ENCODE measurements at regions not wholly inside any gene's neighbourhood (a gene's known extent, or its start where the extent isn't known, plus 50 kb on each side); places are given as distances from the start of the nearest gene placed in this dataset.

DNA sequence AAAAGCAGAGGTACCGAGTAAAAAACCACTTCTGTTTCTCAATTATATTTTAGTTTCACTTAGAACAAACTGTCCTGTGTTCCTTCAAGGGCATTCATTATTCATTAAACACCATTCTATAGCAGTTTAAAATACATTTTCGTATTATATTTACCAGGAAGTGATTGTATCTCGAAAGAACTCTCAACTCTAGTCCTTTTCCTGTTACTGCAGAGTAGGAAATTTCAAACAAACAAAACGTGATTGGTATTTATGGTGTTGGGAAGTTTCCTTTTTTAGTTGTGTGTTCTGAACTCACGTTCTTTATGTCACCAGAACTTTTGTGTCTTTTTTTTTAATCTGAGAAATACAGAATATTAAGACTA lies 139.5 kb upstream of the BTBD3 start:
- DNase-seq (ENCODE audit: low spot score) = no peak

DNA sequence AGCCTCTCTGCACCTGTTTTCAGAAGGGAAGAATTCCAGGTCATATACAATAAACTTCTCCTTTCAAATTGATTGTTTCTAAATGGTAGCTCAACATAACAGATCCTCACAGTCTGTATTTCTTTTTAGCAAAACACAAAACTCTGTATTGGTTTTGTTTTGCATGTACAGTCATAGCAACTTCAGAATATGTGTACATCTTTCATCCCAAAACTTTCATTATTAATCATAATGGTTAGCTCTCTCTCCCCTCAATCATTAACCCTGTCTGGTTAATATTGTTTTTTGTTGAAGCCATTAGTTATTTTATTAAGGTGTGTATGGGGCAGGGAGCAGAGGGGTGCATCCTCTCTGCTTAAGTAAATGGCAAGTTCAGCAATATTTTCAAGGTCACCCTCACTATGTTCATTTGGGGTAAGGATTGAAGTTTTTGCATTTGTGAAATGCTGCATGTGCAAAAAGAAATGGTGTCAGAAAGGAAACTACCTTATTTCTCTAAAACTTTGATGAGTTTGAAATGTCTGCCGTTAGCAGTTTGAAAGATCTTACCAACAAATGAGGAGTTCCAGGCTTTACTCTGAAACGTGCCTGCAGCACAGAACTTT lies 136.8 kb upstream of the BTBD3 start:
- DNase-seq (ENCODE audit: low spot score) = no peak

DNA sequence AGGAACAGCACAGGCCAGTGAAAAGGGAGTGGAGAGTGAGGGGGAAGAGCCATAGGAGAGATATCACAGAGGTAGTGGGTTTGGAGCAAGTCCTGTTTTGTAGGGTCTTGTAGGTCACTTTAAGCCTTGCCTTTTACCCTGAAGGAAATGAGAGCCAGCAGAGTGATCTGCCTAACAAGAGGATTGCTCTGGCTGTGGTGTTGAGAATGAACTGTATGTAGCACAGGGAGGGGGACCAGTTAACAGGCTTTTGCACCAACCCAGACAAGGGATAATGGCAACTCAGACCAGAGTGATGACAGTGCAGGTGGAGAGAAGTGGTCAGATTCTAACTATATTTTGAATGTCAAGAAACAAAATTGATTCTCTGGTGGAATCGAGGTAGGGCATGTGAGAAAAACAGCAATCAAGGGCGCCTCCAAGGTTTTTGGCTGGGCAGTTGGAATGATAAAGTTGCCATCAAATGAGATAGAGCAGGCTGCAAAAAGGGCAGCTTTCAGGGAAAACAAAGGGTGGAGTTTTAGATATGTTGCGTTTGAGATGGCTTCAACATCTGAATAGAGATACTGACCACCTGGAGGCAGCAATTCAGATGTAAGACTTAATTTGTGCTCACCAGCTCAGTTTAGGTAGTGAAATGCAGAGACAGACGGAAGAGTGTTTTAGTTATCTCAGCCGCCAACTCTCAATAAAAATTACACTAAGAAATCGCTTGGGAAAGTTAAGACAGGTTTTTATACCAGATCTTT lies 134.4 kb upstream of the BTBD3 start:
- no peak for DNase-seq (ENCODE audit: low spot score)

DNA sequence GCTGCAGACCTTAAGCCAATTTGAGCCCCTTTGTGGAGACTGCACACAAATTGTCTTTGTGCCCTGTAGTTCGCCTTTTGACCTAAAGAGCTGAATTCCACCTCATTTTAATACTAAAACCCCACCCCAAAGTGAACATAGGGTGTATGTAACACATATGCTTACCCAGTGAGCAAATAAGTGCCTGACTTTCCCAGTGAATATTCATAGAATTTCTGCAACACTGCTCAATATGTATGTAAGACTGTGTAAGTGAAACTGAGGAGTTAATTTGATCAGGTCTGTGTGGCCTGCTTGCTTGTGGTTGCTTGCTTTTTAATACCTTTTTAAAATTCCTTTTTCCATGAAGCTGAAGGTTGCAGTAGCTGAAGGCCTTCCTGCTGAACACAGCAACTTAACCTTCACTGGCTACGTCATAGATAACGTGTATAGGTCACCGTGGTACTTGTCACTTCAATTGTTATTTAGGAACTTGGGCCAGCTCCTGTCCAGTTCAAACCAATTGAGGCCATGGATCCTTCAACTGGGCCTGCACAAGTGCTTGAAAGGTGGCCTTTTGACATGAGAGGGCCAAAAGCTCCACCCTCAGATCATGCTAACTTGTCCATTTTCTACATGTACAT lies 131.7 kb upstream of the BTBD3 start:
- no peak for DNase-seq (ENCODE audit: low spot score)

DNA sequence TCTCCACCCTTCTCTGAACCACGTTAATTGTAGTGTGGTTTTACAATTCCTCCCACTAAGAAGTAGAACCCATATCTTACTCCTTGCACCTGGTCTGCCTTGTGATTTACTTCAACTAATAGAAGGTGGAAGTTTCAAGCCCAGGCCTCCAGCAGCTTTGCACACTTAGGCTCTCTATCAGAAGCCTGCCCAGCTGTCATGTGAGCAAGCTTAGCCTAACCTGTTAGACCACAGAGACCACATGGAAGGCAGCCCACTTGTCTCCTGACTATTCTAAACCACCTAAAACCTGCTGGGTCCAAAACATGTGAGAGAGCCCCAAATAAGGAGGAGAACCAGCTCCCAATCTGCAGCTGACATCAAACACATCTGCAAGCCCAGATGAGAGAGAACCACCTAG lies 127.6 kb upstream of the BTBD3 start:
- DNase-seq (ENCODE audit: low spot score) = no peak

DNA sequence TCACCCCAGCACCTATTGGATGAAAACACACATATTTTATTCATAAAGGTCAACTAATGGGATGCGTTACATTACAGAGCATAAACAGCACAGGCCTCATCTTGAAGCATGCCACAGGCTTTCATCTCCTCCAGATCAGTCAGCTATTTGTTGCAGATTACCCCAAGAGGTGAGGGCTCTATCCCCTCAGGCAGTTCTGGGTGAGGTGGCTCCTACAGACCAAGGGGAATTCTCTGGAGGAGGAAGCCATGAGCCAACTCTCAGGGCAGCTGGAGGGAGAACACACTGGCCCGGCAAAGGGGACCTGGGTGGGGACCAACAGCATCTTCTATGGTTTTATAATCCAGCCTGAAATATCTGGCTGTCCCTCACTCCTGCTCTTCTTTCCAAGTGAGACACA lies 126.4 kb upstream of the BTBD3 start:
- DNase-seq (ENCODE audit: low spot score) = no peak

DNA sequence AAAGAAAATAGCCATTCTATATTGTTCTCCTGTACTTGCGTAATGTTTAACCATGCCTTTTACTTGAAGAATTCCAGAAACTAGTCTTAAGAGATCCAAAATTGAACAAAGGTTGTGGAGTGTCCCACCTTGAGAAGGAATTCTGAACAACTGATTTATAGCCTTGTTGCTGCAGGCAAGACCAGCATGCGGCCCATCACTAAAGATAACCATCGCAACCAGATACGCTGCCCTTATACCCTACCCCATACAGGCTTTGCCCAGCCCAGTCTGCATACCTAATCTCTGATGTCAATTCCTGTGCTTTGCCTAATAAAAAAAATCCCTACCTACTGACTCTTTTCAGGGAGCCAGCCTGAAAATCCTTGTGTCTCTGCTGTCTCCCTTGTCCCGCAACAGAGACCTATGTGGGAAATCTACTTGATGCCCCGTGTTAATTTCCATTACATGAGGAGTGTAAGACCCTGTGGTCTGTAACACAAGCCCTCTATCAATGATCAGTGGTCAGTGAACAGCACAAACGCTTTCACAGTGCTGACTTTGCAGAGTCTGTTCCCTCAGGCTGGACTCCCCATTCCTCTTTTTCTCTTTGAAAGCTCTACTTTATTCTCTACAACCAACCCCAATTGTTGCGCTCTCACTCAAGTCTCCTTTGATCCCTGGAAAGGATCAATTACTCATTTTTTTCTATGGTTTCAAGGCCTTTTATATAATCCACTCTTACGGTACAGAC lies 125.7 kb upstream of the BTBD3 start:
- no peak for DNase-seq (ENCODE audit: low spot score)

DNA sequence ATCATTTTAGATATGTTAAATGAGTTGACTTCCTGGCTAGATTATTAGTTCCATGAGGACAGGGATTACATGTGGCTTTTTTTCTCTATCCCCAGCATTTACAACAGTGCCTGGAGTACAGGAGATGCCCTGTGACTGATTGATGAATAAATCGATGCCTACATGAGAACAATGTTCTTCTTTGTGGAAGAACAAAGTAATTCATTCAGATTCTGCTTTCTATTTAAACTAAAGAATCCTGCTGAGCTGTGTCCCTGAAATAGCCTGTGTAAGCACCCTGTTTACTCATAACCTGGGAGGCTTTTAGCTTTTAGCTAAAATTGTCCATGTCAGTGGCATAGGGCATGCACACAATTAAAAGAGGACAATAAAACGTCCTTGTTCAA lies 125.1 kb upstream of the BTBD3 start:
- DNase-seq (ENCODE audit: low spot score) = no peak

DNA sequence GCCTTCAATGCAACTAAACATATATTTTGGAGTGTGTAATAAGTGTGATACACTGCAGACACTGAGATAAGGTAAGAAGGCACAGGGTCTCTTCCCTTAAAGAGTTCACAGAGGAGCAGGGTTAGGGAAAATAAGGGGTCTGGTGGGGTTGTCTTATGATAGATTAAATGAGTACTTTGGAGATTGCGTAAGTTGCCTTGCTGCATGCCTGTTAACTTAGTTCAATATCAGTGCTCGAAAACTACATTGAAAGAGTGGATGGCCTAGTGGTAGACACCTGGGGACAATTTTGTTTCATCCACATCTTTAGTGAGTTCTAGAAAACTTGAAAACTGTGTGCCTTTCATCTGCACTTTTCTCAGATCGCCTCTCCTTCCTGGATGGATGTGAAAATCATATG lies 123.2 kb upstream of the BTBD3 start:
- DNase-seq (ENCODE audit: low spot score) = no peak

DNA sequence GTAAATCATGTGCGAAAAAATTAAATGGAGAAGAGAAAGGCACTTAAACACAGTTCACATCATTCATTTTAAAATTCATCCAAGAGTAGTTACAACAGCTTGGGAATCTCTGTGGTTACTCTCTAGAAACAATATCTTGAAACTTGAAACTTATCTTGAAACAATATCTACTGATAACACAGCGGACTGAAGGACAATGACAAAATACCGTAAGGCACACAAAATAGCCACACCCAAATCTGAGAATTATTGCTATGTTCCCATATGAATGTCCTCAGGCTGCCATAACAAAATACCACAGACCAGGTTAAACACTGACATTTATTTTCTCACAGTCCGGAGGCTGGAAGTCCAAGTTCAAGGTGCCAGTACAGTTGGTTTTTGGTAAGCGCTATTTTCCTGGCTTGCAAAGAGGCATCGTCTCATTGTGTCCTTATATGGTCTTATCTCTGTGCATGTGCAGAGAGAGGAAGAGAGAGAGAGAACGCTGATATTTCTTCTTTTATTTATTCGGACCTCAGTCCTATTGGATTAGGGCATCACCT lies 122.5 kb upstream of the BTBD3 start:
- DNase-seq (ENCODE audit: low spot score) = no peak

DNA sequence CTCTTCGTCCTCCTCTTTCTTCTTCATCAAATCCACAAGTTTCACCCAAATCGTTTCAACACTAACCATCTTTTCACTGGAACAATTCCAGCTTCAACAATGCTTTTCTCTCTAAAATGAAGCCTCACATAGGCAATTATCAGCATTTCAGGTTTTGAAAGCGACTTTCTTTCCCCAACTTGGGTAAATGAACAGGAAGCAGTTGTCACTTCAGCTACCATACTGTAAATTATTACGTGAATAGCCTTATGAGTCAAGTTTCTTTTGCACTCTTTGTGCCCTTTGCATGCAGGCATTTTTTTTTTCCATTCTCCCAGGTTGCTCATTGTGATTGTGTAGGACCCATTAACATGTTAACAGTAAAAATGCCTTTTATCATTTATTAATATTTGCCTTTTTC lies 121.7 kb upstream of the BTBD3 start:
- DNase-seq (ENCODE audit: low spot score) = no peak

DNA sequence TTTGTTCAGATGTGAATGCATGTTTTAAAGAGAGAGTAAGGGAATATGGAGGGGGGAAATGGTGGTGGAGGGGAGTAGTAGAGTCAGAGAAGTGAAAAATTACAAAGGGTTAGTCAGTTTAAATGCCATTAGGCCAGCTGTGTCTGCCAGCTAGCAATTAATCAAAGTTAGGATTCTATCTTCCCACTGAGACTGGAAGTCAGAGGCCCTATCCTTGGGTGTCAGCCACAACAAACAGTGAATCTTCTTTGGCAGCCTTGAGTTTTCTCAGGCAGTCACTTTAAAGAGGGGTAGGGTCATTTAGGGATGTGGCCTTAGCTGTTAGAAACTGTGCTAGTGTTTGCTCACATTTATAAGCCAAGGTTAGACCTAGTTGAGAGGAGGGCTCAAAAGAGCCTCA lies 120.5 kb upstream of the BTBD3 start:
- DNase-seq (ENCODE audit: low spot score) = no peak

DNA sequence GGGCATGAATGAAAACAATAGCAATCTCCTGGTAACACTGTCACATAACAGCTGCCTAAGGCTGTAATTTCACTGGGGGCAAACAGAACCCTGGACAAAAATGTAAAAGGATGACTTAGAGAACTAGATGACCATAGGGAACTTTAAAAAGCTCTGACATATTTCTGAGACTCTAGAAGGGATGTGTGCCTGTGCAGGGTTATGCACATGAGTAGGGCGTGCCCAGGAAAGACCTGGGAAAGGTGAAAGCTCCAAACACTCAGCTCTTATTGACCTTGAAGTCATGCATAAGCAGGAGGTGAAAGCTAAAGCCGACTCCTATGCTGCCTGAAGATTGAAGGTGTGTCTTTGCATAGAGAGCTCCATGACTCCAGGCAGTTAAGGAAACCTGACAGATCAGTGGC lies 118.4 kb upstream of the BTBD3 start:
- no peak for DNase-seq (ENCODE audit: low spot score)

DNA sequence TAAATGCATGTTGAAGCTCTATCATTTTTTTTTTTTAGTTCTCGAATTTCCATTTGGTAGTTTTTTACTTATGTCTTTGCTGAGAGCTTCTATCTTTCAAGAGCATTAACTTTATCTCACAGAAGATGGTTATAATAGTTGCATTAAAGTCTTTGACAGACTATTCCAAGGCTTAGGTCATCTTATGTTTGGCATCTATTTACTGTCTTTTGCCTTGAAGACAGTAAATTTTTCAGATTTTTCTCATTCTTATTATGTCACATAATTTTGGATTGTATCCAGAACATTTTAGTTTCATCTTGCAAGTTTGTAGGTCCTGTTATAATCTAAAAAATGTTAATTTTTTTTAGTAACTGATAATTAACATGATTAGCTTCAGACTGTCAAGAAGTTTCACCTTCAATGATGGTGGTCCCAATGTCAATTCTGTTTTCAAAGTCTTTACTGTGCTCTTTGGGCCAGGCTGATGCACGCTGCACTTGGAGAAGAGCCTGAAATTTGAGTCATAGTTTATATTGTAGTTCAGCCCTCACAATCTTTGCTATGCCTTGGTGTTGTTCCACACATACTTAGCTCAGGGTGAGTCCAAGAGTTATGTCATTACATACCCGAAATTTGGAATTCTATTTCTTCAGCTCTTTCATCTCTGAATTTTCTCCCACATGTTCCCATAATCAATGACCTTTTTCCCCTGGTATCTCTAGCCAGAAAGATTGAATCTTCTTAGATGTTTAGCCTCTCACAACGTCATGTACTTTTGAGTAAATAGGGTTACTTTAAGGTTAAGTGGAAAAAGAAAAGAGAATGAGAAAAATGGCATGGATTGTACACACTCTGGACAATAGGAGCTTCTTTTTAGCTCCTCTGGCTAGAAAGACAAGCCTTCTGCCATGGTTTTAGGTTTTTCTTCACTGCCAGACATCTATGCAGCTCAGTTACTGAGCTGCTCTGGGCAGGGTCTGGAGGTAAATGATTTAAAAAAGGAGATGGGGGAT lies 110.3 kb upstream of the BTBD3 start:
- DNase-seq (ENCODE audit: low spot score) = no peak

DNA sequence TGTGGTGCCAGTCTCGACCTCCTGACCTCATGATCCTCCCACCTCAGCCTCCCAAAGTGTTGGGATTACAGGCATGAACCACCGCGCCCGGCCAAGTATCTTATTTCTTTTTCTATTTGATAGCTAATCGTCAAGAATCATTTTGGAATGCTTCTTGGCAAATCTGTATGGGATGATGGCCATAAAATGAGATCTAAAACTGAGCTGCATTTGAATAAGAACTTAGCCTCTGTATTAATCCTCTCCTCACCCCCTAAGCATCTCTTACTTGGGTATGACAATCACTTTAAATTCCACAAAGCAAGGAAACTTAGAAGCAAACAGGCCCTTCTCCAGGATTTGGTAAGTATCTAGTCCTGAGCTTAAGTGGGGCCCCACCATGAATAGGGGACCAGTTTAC lies 108.9 kb upstream of the BTBD3 start:
- no peak for DNase-seq (ENCODE audit: low spot score)

DNA sequence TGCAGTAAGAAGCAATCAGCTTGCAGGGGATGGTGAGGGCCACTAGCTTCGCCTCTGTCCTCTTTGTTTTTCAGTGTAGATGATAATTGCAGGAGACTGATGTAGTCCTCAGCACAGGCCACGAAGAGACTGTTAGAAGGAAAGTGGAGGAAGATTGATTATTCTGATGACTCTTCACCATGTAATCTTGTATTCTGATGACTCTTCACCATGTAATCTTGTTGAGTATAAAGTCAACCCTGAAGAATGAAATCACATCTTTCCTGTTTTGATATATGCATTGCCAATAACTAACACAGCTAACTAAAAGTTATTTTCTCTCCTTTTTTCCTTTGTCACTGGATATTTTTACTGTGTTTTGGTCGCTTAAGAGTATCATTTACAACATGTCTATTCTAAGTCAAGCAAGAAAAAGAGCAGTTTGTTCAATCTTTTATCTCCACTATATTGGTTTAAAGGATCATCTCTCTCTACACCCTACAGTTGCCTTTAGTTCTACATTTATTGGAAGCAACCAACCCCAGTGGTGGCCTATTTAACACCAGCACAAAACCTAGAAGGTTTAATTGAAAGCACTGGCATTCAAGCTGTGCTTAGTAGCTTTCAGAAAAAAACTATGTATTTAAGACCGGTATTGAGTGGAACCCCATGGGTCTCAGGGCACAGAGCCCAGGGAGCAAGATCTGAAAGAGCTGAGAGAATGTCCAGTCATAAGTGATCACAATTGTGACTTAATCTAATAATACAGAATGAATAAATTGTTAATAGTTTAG lies 107.2 kb upstream of the BTBD3 start:
- no peak for DNase-seq (ENCODE audit: low spot score)

DNA sequence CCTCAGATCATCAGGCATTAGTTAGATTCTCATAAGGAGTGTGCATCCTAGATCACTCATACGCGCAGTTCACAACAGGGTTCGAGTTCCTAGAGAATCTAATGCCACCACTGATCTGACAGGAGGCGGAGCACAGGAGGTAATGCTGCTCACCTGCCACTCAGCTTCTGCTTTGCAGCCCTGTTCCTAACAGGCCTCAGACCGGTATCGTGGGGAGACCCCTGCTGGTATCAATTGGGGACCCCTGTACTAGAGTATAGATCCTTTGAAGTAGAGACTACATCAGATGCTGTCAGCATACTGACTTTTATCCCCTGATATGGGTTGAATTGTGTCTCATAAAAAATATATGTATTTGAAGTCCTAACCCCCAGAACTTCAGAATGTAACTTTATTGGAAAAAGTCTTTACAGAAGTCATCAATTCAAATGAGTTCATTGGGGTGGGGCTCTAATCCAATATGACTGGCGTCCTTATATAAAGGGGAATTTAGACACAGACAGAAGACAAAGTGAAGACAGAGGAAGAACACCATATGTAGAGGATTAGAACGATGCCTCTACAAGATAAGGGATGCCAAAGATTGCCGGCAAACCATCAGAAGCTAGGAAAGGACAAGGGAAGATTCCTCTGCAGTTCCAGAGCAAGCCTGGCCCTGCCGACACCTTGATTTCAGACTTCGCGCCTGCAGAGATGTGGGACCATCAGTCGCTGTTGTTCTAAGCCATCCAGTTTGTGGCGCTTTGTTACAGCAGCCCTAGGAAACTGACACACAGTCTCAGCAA lies 104.4 kb upstream of the BTBD3 start:
- DNase-seq (ENCODE audit: low spot score) = no peak

DNA sequence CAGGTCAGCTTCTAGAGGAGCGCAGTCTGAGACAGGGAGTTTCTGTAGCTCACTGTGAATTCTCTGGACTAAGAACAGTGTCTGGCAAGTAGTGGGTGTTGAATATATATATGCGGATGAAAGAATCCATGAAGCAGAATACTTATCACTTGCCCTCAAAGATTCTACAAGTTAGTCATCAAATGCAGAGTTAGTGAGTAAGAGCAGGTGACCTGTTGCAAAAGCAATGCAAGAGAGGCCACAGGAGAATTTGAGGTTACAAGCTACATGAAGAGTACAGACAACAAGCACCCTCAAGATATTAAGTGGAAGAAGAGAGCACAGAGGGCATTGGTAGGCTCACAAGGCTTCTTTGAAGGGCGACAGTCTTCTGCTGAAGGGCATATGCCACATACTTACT lies 103.4 kb upstream of the BTBD3 start:
- no peak for DNase-seq (ENCODE audit: low spot score)

DNA sequence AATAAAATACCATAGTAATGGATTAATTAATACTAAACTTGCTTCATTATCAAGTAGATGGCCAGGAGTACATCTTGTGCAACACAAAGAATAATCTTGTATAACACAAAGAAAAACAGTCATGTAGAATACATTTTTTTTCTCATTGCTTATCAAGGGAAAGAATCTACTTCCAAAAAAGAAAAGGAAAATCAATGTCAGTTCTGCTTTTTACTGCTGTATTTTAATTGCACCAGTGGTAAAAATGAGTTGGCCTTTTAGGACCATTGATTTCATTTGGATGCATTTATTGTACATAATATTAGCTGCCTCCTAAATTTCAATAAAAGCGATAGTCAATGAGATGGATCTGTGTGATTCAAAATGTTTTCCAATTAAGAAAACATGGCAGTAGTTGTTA lies 96.9 kb upstream of the BTBD3 start:
- DNase-seq (ENCODE audit: low spot score) = no peak

DNA sequence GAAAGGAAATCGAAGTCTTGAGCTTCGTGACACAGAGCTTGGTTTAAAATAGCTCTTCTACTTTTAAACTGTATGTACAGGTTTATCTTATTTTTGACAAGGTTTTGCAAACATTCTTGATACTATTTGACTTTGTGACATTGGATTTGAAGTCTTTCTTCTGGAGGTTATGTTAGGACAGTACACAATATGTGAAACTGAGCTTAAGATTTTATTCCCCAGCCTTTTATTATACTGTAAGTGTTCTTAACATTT lies 95.2 kb upstream of the BTBD3 start:
- DNase-seq (ENCODE audit: low spot score) = no peak

Measured in D341Med (cell line).